GM23338 (cell line): ENCODE measurements at regions not wholly inside any gene's neighbourhood (a gene's known extent, or its start where the extent isn't known, plus 50 kb on each side); places are given as distances from the start of the nearest gene placed in this dataset.

Source experiments
- ATAC-seq: fragments of 200-7000 bp; cut with Tn5 transposase; 3 replicates; pipeline ENCODE4 v1.9.1; 2020
- DNase-seq: peaks from one replicate; pipeline ENCODE4 v3.0.0-alpha.2; 2015; ENCODE audit warnings: low spot score
- H2AFZ ChIP-seq: fragments of 200-600 bp; sonication (generic); 2 replicates; pipeline ENCODE4 v1.8.0; 2016; ENCODE audit warnings: antibody characterized with exemption, mild to moderate bottlenecking, moderate library complexity
- H3F3A ChIP-seq: fragments of 200-600 bp; sonication (generic); replicated peaks from 2 replicates; pipeline ENCODE4 v1.8.0; 2017; ENCODE audit warnings: antibody characterized with exemption, mixed run types, low read depth
- H3K27ac ChIP-seq: fragments of 200-600 bp; sonication (generic); 2 replicates; pipeline ENCODE4 v1.6.1; 2016; ENCODE audit warnings: low read depth
- H3K27me3 ChIP-seq: fragments of 200-600 bp; sonication (generic); 2 replicates; pipeline ENCODE4 v1.8.0; 2016; ENCODE audit warnings: mild to moderate bottlenecking, mixed run types, moderate library complexity; ENCODE audit not compliant: insufficient read depth
- H3K36me3 ChIP-seq: fragments of 200-600 bp; sonication (generic); 2 replicates; pipeline ENCODE4 v1.8.0; 2016; ENCODE audit warnings: mild to moderate bottlenecking; ENCODE audit not compliant: insufficient read depth
- H3K4me1 ChIP-seq: fragments of 200-600 bp; sonication (generic); 2 replicates; pipeline ENCODE4 v1.8.0; 2016; ENCODE audit warnings: mild to moderate bottlenecking, moderate library complexity; ENCODE audit not compliant: insufficient read depth
- H3K4me2 ChIP-seq: fragments of 200-600 bp; sonication (generic); 2 replicates; pipeline ENCODE4 v1.7.1; 2017; ENCODE audit warnings: mixed run types
- H3K4me3 ChIP-seq: fragments of 200-600 bp; sonication (generic); 2 replicates; pipeline ENCODE4 v1.6.1; 2016; ENCODE audit warnings: mixed run types
- H3K79me2 ChIP-seq: fragments of 200-600 bp; sonication (generic); replicated peaks from 2 replicates; pipeline ENCODE4 v1.8.0; 2017; ENCODE audit warnings: mild to moderate bottlenecking; ENCODE audit not compliant: insufficient read depth
- H3K9me2 ChIP-seq: fragments of 200-600 bp; sonication (generic); 2 replicates; pipeline ENCODE4 v1.8.0; 2017; ENCODE audit not compliant: insufficient read depth
- H4K20me1 ChIP-seq: fragments of 200-600 bp; sonication (generic); replicated peaks from 2 replicates; pipeline ENCODE4 v1.8.0; 2017; ENCODE audit warnings: mild to moderate bottlenecking; ENCODE audit not compliant: insufficient read depth
- H3K27ac Mint-ChIP-seq: 2 replicates; pipeline ENCODE4 v1.8.0; 2020; ENCODE audit warnings: inconsistent platforms, mild to moderate bottlenecking, moderate library complexity, mixed read lengths
- H3K27me3 Mint-ChIP-seq: 3 replicates; pipeline ENCODE4 v1.8.0; 2022; ENCODE audit warnings: low read depth, mild to moderate bottlenecking, moderate library complexity, mixed read lengths, inconsistent platforms; ENCODE audit not compliant: insufficient read depth, poor library complexity
- H3K36me3 Mint-ChIP-seq: 3 replicates; pipeline ENCODE4 v1.8.0; 2021; ENCODE audit warnings: low read depth, mild to moderate bottlenecking, inconsistent platforms, moderate library complexity, mixed read lengths
- H3K4me1 Mint-ChIP-seq: 3 replicates; pipeline ENCODE4 v1.8.0; 2020; ENCODE audit warnings: mild to moderate bottlenecking, inconsistent platforms, mixed read lengths
- H3K4me3 Mint-ChIP-seq: 3 replicates; pipeline ENCODE4 v1.8.0; 2021; ENCODE audit warnings: moderate library complexity, mild to moderate bottlenecking, inconsistent platforms, mixed read lengths
- H3K9me3 Mint-ChIP-seq: 3 replicates; pipeline ENCODE4 v1.8.0; 2020; ENCODE audit warnings: moderate library complexity, mild to moderate bottlenecking, inconsistent platforms, mixed read lengths
- CREB1 ChIP-seq: fragments of 250-450 bp; sonication (Bioruptor Pico); IDR thresholded peaks from 2 replicates; pipeline ENCODE4 v1.5.0; 2020; ENCODE audit warnings: low read depth, mild to moderate bottlenecking, moderate library complexity
- EZH2 ChIP-seq: fragments of 200-600 bp; sonication (generic); IDR thresholded peaks from one replicate; pipeline ENCODE4 v1.8.0; 2017; ENCODE audit warnings: antibody characterized with exemption, mild to moderate bottlenecking, low read depth; ENCODE audit not compliant: unreplicated experiment
- EZH2phosphoT487 ChIP-seq: fragments of 200-600 bp; sonication (generic); IDR thresholded peaks from one replicate; pipeline ENCODE4 v1.8.1; 2018; ENCODE audit warnings: antibody characterized with exemption; ENCODE audit not compliant: unreplicated experiment
- JUNB ChIP-seq: IDR thresholded peaks from one replicate; pipeline ENCODE4 v1.6.1; 2016; ENCODE audit warnings: antibody characterized with exemption; ENCODE audit not compliant: unreplicated experiment
- NANOG ChIP-seq: IDR thresholded peaks from 2 replicates; pipeline ENCODE4 v1.6.1; 2016; ENCODE audit warnings: antibody characterized with exemption, borderline replicate concordance
- POLR2AphosphoS5 ChIP-seq: IDR thresholded peaks from 2 replicates; pipeline ENCODE4 v1.6.1; 2016; ENCODE audit warnings: antibody characterized with exemption, low read depth
- STAT1 ChIP-seq: IDR thresholded peaks from one replicate; pipeline ENCODE4 v1.6.1; 2016; ENCODE audit warnings: antibody characterized with exemption; ENCODE audit not compliant: unreplicated experiment
- ZNF114 ChIP-seq: fragments of 250-450 bp; sonication (Bioruptor Pico); IDR thresholded peaks from 2 replicates; pipeline ENCODE4 v1.5.0; 2020; ENCODE audit warnings: mild to moderate bottlenecking, moderate library complexity
- ZNF331 ChIP-seq: fragments of 250-450 bp; sonication (Bioruptor Pico); IDR thresholded peaks from 2 replicates; pipeline ENCODE4 v1.5.0; 2020; ENCODE audit warnings: low read depth, mild to moderate bottlenecking, moderate library complexity
- TF ChIP-seq, protein P1 (sequence below): fragments of 250-450 bp; sonication (Bioruptor Pico); IDR thresholded peaks from 2 replicates; pipeline ENCODE4 v1.5.0; 2020; ENCODE audit warnings: mild to moderate bottlenecking, moderate library complexity
- TF ChIP-seq, protein P2 (sequence below): IDR thresholded peaks from 2 replicates; pipeline ENCODE4 v1.6.1; 2016; ENCODE audit warnings: antibody characterized with exemption
- TF ChIP-seq, protein P3 (sequence below), 2 experiments: fragments of 200-600 bp in 1 of 2; sonication (generic) in 1 of 2; conservative IDR thresholded peaks; 2 replicates each; pipeline versions ENCODE4 v1.5.1 to v1.6.1; 2016 to 2017; ENCODE audit warnings: antibody characterized with exemption in 2 of 2, low read depth in 2 of 2, mild to moderate bottlenecking in 2 of 2, moderate library complexity in 1 of 2
- TF ChIP-seq, protein P4 (sequence below): IDR thresholded peaks from one replicate; pipeline ENCODE4 v1.6.1; 2018; ENCODE audit warnings: antibody characterized with exemption; ENCODE audit not compliant: unreplicated experiment

DNA sequence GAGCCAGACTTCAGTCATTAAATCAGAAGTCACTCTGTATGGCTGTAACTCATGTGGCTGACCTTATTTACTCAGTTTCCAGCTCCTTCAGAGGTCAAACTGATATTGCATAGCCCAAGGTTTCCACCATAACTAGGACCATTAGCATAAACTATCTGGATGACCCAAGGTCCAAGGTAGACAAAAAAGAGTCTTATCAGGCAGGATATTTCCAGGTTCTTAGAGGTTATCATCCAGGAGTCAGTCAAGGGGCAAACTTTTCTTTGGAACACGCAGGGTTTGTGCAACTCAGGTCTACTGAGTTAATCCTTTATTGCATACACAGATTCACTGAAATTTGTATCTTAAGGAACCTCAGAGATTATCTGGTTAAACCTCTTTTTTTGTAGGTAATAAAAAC, 66.5 kb downstream of the AVPR1A start (continued):
- TF ChIP-seq, protein P1, sequence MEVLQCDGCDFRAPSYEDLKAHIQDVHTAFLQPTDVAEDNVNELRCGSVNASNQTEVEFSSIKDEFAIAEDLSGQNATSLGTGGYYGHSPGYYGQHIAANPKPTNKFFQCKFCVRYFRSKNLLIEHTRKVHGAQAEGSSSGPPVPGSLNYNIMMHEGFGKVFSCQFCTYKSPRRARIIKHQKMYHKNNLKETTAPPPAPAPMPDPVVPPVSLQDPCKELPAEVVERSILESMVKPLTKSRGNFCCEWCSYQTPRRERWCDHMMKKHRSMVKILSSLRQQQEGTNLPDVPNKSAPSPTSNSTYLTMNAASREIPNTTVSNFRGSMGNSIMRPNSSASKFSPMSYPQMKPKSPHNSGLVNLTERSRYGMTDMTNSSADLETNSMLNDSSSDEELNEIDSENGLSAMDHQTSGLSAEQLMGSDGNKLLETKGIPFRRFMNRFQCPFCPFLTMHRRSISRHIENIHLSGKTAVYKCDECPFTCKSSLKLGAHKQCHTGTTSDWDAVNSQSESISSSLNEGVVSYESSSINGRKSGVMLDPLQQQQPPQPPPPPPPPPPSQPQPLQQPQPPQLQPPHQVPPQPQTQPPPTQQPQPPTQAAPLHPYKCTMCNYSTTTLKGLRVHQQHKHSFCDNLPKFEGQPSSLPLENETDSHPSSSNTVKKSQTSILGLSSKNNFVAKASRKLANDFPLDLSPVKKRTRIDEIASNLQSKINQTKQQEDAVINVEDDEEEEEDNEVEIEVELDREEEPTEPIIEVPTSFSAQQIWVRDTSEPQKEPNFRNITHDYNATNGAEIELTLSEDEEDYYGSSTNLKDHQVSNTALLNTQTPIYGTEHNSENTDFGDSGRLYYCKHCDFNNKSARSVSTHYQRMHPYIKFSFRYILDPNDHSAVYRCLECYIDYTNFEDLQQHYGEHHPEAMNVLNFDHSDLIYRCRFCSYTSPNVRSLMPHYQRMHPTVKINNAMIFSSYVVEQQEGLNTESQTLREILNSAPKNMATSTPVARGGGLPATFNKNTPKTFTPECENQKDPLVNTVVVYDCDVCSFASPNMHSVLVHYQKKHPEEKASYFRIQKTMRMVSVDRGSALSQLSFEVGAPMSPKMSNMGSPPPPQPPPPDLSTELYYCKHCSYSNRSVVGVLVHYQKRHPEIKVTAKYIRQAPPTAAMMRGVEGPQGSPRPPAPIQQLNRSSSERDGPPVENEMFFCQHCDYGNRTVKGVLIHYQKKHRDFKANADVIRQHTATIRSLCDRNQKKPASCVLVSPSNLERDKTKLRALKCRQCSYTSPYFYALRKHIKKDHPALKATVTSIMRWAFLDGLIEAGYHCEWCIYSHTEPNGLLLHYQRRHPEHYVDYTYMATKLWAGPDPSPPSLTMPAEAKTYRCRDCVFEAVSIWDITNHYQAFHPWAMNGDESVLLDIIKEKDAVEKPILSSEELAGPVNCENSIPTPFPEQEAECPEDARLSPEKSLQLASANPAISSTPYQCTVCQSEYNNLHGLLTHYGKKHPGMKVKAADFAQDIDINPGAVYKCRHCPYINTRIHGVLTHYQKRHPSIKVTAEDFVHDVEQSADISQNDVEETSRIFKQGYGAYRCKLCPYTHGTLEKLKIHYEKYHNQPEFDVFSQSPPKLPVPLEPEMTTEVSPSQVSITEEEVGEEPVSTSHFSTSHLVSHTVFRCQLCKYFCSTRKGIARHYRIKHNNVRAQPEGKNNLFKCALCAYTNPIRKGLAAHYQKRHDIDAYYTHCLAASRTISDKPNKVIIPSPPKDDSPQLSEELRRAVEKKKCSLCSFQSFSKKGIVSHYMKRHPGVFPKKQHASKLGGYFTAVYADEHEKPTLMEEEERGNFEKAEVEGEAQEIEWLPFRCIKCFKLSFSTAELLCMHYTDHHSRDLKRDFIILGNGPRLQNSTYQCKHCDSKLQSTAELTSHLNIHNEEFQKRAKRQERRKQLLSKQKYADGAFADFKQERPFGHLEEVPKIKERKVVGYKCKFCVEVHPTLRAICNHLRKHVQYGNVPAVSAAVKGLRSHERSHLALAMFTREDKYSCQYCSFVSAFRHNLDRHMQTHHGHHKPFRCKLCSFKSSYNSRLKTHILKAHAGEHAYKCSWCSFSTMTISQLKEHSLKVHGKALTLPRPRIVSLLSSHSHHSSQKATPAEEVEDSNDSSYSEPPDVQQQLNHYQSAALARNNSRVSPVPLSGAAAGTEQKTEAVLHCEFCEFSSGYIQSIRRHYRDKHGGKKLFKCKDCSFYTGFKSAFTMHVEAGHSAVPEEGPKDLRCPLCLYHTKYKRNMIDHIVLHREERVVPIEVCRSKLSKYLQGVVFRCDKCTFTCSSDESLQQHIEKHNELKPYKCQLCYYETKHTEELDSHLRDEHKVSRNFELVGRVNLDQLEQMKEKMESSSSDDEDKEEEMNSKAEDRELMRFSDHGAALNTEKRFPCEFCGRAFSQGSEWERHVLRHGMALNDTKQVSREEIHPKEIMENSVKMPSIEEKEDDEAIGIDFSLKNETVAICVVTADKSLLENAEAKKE (CRISPR knock-in tag): no peak
- TF ChIP-seq CREB1: no peak
- TF ChIP-seq ZNF114 (CRISPR knock-in tag): no peak
- TF ChIP-seq NANOG: no peak
- TF ChIP-seq POLR2AphosphoS5: no peak
- no peak for TF ChIP-seq ZNF331 (CRISPR knock-in tag)

DNA sequence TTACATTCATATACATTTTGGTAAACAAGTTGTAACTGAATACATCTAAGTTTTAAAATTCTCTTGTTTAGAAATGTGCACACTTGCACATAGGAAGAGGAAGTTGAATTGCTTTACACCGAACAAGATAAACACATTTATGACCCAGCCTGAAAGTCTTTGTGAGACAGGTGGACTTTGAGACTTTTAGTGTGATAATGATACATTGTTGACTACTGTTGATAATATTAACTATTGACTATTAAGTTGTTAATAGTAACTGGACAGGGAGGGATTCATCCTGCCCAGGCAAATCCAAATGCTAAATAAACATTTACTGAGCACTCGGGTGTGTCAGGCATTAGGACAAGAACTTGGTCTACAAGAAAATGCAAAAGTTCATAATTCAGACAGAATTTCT, 68.0 kb downstream of the AVPR1A start:
- Mint-ChIP-seq H3K4me1 (peaks cover 18% of the 10 kb centered on the region), H3K4me3 (no peak overlapping the region), H3K27me3 (no peaks in the 10 kb centered on the region), H3K9me3 (no peaks in the 10 kb centered on the region), H3K36me3 (no peaks in the 10 kb centered on the region), H3K27ac (no peak overlapping the region)
- peaks cover 24% of the 10 kb centered on the region for H3K4me1 ChIP-seq
- DNase-seq: no peak
- H3K79me2 ChIP-seq: no peaks in the 10 kb centered on the region
- peaks cover 5% of the 10 kb centered on the region for H3K9me2 ChIP-seq
- TF ChIP-seq EZH2 (no peak), EZH2phosphoT487 (no peak), CREB1 (no peak), ZNF331 (CRISPR knock-in tag) (no peak), STAT1 (no peak), JUNB (no peak), NANOG (no peak), ZNF114 (CRISPR knock-in tag) (no peak)
- TF ChIP-seq, protein P2, sequence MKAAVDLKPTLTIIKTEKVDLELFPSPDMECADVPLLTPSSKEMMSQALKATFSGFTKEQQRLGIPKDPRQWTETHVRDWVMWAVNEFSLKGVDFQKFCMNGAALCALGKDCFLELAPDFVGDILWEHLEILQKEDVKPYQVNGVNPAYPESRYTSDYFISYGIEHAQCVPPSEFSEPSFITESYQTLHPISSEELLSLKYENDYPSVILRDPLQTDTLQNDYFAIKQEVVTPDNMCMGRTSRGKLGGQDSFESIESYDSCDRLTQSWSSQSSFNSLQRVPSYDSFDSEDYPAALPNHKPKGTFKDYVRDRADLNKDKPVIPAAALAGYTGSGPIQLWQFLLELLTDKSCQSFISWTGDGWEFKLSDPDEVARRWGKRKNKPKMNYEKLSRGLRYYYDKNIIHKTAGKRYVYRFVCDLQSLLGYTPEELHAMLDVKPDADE: no peak
- TF ChIP-seq, protein P3, sequence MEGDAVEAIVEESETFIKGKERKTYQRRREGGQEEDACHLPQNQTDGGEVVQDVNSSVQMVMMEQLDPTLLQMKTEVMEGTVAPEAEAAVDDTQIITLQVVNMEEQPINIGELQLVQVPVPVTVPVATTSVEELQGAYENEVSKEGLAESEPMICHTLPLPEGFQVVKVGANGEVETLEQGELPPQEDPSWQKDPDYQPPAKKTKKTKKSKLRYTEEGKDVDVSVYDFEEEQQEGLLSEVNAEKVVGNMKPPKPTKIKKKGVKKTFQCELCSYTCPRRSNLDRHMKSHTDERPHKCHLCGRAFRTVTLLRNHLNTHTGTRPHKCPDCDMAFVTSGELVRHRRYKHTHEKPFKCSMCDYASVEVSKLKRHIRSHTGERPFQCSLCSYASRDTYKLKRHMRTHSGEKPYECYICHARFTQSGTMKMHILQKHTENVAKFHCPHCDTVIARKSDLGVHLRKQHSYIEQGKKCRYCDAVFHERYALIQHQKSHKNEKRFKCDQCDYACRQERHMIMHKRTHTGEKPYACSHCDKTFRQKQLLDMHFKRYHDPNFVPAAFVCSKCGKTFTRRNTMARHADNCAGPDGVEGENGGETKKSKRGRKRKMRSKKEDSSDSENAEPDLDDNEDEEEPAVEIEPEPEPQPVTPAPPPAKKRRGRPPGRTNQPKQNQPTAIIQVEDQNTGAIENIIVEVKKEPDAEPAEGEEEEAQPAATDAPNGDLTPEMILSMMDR (conservative IDR thresholded peaks at IDR 0.05; ENCODE audit: low read depth in 2 of 2): no peak
- TF ChIP-seq, protein P4, sequence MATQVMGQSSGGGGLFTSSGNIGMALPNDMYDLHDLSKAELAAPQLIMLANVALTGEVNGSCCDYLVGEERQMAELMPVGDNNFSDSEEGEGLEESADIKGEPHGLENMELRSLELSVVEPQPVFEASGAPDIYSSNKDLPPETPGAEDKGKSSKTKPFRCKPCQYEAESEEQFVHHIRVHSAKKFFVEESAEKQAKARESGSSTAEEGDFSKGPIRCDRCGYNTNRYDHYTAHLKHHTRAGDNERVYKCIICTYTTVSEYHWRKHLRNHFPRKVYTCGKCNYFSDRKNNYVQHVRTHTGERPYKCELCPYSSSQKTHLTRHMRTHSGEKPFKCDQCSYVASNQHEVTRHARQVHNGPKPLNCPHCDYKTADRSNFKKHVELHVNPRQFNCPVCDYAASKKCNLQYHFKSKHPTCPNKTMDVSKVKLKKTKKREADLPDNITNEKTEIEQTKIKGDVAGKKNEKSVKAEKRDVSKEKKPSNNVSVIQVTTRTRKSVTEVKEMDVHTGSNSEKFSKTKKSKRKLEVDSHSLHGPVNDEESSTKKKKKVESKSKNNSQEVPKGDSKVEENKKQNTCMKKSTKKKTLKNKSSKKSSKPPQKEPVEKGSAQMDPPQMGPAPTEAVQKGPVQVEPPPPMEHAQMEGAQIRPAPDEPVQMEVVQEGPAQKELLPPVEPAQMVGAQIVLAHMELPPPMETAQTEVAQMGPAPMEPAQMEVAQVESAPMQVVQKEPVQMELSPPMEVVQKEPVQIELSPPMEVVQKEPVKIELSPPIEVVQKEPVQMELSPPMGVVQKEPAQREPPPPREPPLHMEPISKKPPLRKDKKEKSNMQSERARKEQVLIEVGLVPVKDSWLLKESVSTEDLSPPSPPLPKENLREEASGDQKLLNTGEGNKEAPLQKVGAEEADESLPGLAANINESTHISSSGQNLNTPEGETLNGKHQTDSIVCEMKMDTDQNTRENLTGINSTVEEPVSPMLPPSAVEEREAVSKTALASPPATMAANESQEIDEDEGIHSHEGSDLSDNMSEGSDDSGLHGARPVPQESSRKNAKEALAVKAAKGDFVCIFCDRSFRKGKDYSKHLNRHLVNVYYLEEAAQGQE: no peak
- no peaks in the 10 kb centered on the region for H3K27me3 ChIP-seq
- ATAC-seq: no peak
- no peaks in the 10 kb centered on the region for H3K36me3 ChIP-seq
- no peak overlapping the region for H3K4me2 ChIP-seq
- no peak overlapping the region for H3K27ac ChIP-seq
- no peaks in the 10 kb centered on the region for H4K20me1 ChIP-seq
- H2AFZ ChIP-seq: peak overlapping the region; percentile 45; the same call in 1 of the 2 replicates
- no peak overlapping the region for H3K4me3 ChIP-seq
- H3F3A ChIP-seq: no peaks in the 10 kb centered on the region
